ENCODE measurements at regions not wholly inside any gene's neighbourhood (a gene's known extent, or its start where the extent isn't known, plus 50 kb on each side); places are given as distances from the start of the nearest gene placed in this dataset.

- TF ChIP-seq CTCF (IDR thresholded peaks at IDR 0.05 in 4 of 5, conservative IDR thresholded peaks at IDR 0.05 in 1 of 5), result no peak
- no peak for TF ChIP-seq POLR2A (IDR thresholded peaks at IDR 0.05)
Measured at GRCh38 chrX:40243755-40244515, 146.2 kb upstream of the BCOR start.
